Left ventricle myocardium inferior (tissue), 1 donor: ENCODE measurements at regions not wholly inside any gene's neighbourhood (a gene's known extent, or its start where the extent isn't known, plus 50 kb on each side); places are given as distances from the start of the nearest gene placed in this dataset.

ENCODE experiments used
- DNase-seq: peaks from one replicate; pipeline ENCODE4 v3.0.0-alpha.2; 2020
- H3K27ac ChIP-seq: fragments of 200-600 bp; replicated peaks from 2 replicates; pipeline ENCODE4 v1.8.0; 2021
- H3K27me3 ChIP-seq: fragments of 200-600 bp; 2 replicates; pipeline ENCODE4 v1.8.0; 2021; ENCODE audit warnings: low read depth
- H3K36me3 ChIP-seq: fragments of 200-600 bp; 2 replicates; pipeline ENCODE4 v1.8.0; 2021
- H3K4me1 ChIP-seq: fragments of 200-600 bp; 2 replicates; pipeline ENCODE4 v1.8.0; 2021
- H3K4me3 ChIP-seq: fragments of 200-600 bp; 2 replicates; pipeline ENCODE4 v1.8.0; 2021; ENCODE audit warnings: mild to moderate bottlenecking, moderate library complexity
- H3K9me3 ChIP-seq: fragments of 200-600 bp; replicated peaks from 2 replicates; pipeline ENCODE4 v1.8.0; 2021
- intact Hi-C: fragments of 100-400 bp; cut with micrococcal nuclease; formaldehyde crosslinking; loops from one replicate; pipeline ENCODE4 v1.11.0; 2022
- TF ChIP-seq, protein P1 (sequence below): fragments of 200-600 bp; IDR thresholded peaks from 2 replicates; pipeline ENCODE4 v1.8.0; 2021; ENCODE audit warnings: antibody characterized with exemption, mild to moderate bottlenecking, borderline replicate concordance
- donor health status: DM: no; HTN: yes; CAD: no; lungs with severe emphysema.

DNA sequence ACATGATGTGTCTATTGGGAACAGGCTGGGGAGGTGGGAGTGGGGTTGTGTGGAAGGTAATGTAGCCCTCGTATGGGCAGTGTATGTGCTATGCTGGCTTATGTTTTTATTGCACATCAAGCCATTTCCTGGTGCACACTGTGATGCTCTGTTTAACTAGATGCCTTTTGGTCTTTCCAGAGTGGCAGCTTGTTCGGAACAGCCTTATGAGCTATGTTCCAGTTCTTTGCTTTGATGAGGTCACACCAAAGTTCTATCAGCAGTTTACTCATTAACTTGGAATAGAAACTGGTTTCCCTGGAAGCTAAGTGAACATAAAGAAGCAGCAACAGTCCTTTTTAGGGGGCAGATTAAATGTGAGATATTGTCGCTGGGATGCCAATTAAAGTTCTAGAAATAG, 133.9 kb downstream of the DIPK2A start:
- peaks cover 5% of the 10 kb centered on the region for H3K4me1 ChIP-seq

DNA sequence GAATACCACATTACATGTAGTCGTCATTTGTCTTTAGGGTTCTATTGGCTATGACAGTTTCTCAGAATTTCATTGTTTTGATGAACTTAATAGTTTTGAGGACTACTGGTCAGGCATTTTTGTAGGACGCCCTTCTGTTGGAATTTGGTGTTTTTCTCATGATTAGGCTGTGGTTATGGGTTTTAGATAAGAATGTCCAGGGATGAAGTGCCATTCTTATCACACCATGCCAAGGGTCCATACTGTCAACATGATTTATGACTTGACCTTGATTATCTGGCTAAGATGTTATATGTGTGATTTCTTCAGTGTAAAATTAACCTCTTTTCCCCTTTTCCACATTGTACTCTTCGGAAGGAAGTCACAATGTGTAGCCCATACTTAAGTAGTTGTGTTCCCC, 135.3 kb downstream of the DIPK2A start:
- Histone ChIP-seq H3K36me3 (no peaks in the 10 kb centered on the region), H3K4me1 (peaks cover 5% of the 10 kb centered on the region), H3K9me3 (no peaks in the 10 kb centered on the region), H3K4me3 (no peak overlapping the region), H3K27me3 (no peaks in the 10 kb centered on the region), H3K27ac (no peak overlapping the region)
- TF ChIP-seq, protein P1, sequence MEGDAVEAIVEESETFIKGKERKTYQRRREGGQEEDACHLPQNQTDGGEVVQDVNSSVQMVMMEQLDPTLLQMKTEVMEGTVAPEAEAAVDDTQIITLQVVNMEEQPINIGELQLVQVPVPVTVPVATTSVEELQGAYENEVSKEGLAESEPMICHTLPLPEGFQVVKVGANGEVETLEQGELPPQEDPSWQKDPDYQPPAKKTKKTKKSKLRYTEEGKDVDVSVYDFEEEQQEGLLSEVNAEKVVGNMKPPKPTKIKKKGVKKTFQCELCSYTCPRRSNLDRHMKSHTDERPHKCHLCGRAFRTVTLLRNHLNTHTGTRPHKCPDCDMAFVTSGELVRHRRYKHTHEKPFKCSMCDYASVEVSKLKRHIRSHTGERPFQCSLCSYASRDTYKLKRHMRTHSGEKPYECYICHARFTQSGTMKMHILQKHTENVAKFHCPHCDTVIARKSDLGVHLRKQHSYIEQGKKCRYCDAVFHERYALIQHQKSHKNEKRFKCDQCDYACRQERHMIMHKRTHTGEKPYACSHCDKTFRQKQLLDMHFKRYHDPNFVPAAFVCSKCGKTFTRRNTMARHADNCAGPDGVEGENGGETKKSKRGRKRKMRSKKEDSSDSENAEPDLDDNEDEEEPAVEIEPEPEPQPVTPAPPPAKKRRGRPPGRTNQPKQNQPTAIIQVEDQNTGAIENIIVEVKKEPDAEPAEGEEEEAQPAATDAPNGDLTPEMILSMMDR: no peak
- intact Hi-C loops: no loop called here
- no peak for DNase-seq

More for the DNA sequence above, 133.9 kb downstream of the DIPK2A start:
- TF ChIP-seq, protein P1: no peak
- no peaks in the 10 kb centered on the region for H3K27me3 ChIP-seq
- intact Hi-C loops: no loop called here
- no peak for DNase-seq
- no peaks in the 10 kb centered on the region for H3K36me3 ChIP-seq
- no peaks in the 10 kb centered on the region for H3K9me3 ChIP-seq
- H3K27ac ChIP-seq: no peak overlapping the region
- H3K4me3 ChIP-seq: no peak overlapping the region

DNA sequence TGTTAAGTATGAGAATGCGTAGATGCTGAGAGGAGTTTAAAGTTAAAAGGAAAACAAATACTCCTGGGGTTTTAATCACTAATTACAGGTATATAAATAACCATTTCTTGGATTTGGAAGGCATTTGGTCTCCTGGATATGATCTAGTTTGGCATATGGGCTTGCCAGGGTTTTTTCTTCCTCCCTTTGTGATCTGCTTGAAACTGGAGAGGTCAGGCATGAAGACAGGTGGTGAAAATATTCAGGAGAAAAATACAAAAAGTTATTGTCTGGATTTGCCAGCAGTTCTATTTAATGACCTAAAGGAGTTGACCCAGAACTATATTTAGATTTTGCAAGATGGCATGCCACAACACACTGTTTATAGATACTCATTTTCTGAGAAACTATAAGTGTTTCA, 136.3 kb downstream of the DIPK2A start:
- H3K4me3 ChIP-seq: no peak overlapping the region
- H3K9me3 ChIP-seq: no peaks in the 10 kb centered on the region
- DNase-seq: no peak
- no peaks in the 10 kb centered on the region for H3K27me3 ChIP-seq
- intact Hi-C loops: no loop called here
- TF ChIP-seq, protein P1: no peak
- no peaks in the 10 kb centered on the region for H3K36me3 ChIP-seq
- no peak overlapping the region for H3K27ac ChIP-seq
- peaks cover 5% of the 10 kb centered on the region for H3K4me1 ChIP-seq

DNA sequence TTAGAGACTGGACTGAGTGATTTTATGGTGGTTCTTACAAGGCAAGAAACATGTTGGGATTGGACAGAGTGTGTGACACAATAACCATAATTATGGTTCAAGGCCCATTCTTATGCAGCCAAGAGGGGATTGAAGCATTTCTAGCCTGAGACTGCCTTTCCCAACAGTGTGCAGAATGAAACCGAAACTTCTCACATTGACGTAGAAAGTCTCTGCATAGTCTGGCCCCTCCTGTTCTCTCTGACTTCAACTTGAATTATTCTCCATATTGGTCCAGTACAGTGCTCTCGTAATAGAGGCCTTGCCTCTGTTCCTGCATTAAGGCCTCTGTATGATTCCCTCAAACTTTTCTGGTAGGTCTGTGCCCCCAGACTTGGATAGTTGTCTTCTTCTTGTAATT, 138.3 kb downstream of the DIPK2A start:
- H3K4me1 ChIP-seq: no peaks in the 10 kb centered on the region
- H3K27ac ChIP-seq: no peak overlapping the region
- TF ChIP-seq, protein P1: no peak
- H3K36me3 ChIP-seq: no peaks in the 10 kb centered on the region
- H3K27me3 ChIP-seq: no peaks in the 10 kb centered on the region
- H3K9me3 ChIP-seq: no peaks in the 10 kb centered on the region
- no peak overlapping the region for H3K4me3 ChIP-seq
- DNase-seq: no peak
- intact Hi-C loops: no loop called here

DNA sequence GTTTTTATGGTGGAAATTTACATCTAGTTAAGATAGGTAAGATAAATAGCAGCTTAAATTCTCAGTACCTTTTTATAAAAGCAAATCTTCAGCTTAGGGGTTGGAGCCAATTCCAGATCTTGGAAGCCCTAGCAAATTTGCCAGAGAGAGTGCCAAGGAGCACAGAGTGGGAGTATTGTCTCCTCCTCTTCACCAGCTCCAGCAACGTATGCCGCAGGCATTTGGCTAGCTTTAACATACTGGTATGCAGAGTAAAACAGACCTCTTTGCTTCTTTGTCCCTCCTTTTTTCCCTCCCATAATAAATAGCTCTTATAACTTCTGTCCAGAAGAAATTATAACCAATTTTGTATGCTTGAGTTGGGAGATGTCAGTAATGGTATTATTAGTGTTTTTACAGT, 140.4 kb downstream of the DIPK2A start:
- Histone ChIP-seq H3K4me3 (no peak overlapping the region), H3K27ac (no peak overlapping the region), H3K27me3 (no peaks in the 10 kb centered on the region), H3K9me3 (no peaks in the 10 kb centered on the region), H3K4me1 (no peaks in the 10 kb centered on the region), H3K36me3 (no peaks in the 10 kb centered on the region)
- no peak for DNase-seq
- intact Hi-C loops: no loop called here
- TF ChIP-seq, protein P1: no peak

DNA sequence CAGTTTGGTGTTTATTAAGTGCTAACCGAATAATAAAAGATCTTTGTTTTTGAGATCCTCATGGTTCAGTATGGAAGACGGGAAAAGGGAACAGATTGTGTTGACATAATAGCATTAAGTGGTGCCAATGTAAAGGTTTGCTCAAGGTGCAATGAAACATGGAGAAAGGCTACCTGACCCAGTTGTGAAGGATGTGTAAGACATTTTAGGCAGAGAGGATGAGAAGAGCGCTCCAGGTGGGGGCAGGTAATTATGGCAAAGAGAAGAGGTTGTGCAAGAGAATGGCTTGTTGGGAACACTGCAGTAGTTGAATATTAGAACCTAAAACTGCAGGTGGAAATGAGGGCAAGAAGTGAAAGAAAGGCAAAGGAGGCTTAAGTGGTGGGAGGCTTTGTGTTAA, 140.8 kb downstream of the DIPK2A start:
- Histone ChIP-seq H3K27me3 (no peaks in the 10 kb centered on the region), H3K4me3 (no peak overlapping the region), H3K36me3 (no peaks in the 10 kb centered on the region), H3K4me1 (no peaks in the 10 kb centered on the region), H3K27ac (no peak overlapping the region), H3K9me3 (no peaks in the 10 kb centered on the region)
- intact Hi-C loops: no loop called here
- DNase-seq: no peak
- TF ChIP-seq, protein P1: no peak
